K562 (cell line): ENCODE measurements at regions not wholly inside any gene's neighbourhood (a gene's known extent, or its start where the extent isn't known, plus 50 kb on each side); places are given as distances from the start of the nearest gene placed in this dataset.

ENCODE experiments used
- CHD4 ChIP-seq: fragments of 200-600 bp; sonication (generic); IDR thresholded peaks from 3 replicates; pipeline ENCODE4 v1.6.1; 2012; ENCODE audit warnings: low read depth, mild to moderate bottlenecking, mixed read lengths, low read length, inconsistent platforms; ENCODE audit not compliant: insufficient read depth, insufficient replicate concordance, poor library complexity, severe bottlenecking
- EZH2 ChIP-seq: IDR thresholded peaks from 2 replicates; pipeline ENCODE4 v1.6.1; 2012; ENCODE audit warnings: low read depth, mild to moderate bottlenecking, inconsistent platforms, low read length, borderline replicate concordance
- FOXM1 ChIP-seq, 2 experiments: fragments of 450-650 bp in 1 of 2; sonication (generic) in 1 of 2; formaldehyde crosslinking in 1 of 2; IDR thresholded peaks; 2 replicates each; pipeline versions ENCODE4 v1.6.1 to v1.9.0; 2017 to 2022; ENCODE audit warnings: low read depth in 2 of 2, mild to moderate bottlenecking in 2 of 2, missing genetic modification reagents in 1 of 2, moderate library complexity in 1 of 2
- HDAC6 ChIP-seq: IDR thresholded peaks from 2 replicates; pipeline ENCODE4 v1.6.1; 2012; ENCODE audit warnings: low read depth, mild to moderate bottlenecking, control low read depth, inconsistent platforms, low read length, moderate library complexity
- JUN ChIP-seq, 2 experiments: sonication (generic) in 1 of 2; formaldehyde crosslinking in 1 of 2; IDR thresholded peaks; 2 replicates each; pipeline versions ENCODE4 v1.6.1 to v1.8.0; 2012 to 2022; ENCODE audit warnings: borderline replicate concordance in 2 of 2, mild to moderate bottlenecking in 2 of 2, improper control_type of control experiment in 1 of 2, low read depth in 1 of 2, low read length in 1 of 2, missing genetic modification reagents in 1 of 2
- KDM2B ChIP-seq: fragments of 250-450 bp; sonication (Bioruptor Pico); IDR thresholded peaks from 2 replicates; pipeline ENCODE4 v1.8.0; 2021; ENCODE audit warnings: mild to moderate bottlenecking, moderate library complexity
- MAFK ChIP-seq: IDR thresholded peaks from 2 replicates; pipeline ENCODE4 v1.6.1; 2011; ENCODE audit warnings: low read length, improper control_type of control experiment
- MTA1 ChIP-seq: fragments of 450-650 bp; IDR thresholded peaks from 2 replicates; pipeline ENCODE4 v1.6.1; 2017; ENCODE audit warnings: borderline replicate concordance
- ZNF274 ChIP-seq: IDR thresholded peaks from 2 replicates; pipeline ENCODE4 v1.6.1; 2011; ENCODE audit warnings: low read depth, mild to moderate bottlenecking, low read length, moderate library complexity, borderline replicate concordance
- TF ChIP-seq, protein P1 (sequence below), 2 experiments: fragments of 450-650 bp; IDR thresholded peaks; 2 replicates each; pipeline ENCODE4 v1.6.1; 2016; ENCODE audit warnings: mild to moderate bottlenecking in 2 of 2, borderline replicate concordance in 1 of 2, low read depth in 1 of 2, moderate library complexity in 1 of 2
- TF ChIP-seq, protein P2 (sequence below), 3 experiments: IDR thresholded peaks in 2 of 3; conservative IDR thresholded peaks in 1 of 3; 2 replicates each; pipeline ENCODE4 v1.5.1; 2011 to 2012; ENCODE audit warnings: low read length in 3 of 3, mild to moderate bottlenecking in 3 of 3, control low read depth in 2 of 3, improper control_type of control experiment in 1 of 3, inconsistent platforms in 1 of 3, low read depth in 1 of 3, mixed read lengths in 1 of 3, moderate library complexity in 1 of 3; ENCODE audit not compliant: insufficient read depth in 2 of 3
- TF ChIP-seq, protein P3 (sequence below): fragments of 450-650 bp; formaldehyde crosslinking; IDR thresholded peaks from 2 replicates; pipeline ENCODE4 v1.4.0; 2022; ENCODE audit warnings: missing genetic modification characterization
- TF ChIP-seq, protein P4 (sequence below): fragments of 150-350 bp; conservative IDR thresholded peaks from 2 replicates; pipeline ENCODE4 v1.6.1; 2014; ENCODE audit warnings: low read length
- TF ChIP-seq, protein P5 (sequence below): fragments of 450-650 bp; IDR thresholded peaks from 2 replicates; pipeline ENCODE4 v1.6.1; 2016; ENCODE audit warnings: borderline replicate concordance

DNA sequence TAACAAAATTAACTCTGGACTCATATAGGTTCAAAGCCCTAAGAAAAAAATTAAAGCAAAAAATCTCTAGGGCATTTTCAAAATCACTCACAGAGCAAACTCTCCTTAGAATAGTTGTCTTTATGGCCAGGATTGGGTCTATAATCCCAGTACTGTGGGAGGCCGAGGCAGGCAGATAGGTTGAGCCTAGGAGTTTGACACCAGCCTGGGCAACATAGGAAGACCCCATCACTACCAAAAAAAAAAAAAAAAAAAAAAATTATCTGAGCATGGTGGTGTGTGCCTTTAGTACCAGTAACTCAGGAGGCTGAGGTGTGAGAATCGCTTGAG lies 378.1 kb upstream of the TGFBR2 start:
- TF ChIP-seq, protein P1, sequence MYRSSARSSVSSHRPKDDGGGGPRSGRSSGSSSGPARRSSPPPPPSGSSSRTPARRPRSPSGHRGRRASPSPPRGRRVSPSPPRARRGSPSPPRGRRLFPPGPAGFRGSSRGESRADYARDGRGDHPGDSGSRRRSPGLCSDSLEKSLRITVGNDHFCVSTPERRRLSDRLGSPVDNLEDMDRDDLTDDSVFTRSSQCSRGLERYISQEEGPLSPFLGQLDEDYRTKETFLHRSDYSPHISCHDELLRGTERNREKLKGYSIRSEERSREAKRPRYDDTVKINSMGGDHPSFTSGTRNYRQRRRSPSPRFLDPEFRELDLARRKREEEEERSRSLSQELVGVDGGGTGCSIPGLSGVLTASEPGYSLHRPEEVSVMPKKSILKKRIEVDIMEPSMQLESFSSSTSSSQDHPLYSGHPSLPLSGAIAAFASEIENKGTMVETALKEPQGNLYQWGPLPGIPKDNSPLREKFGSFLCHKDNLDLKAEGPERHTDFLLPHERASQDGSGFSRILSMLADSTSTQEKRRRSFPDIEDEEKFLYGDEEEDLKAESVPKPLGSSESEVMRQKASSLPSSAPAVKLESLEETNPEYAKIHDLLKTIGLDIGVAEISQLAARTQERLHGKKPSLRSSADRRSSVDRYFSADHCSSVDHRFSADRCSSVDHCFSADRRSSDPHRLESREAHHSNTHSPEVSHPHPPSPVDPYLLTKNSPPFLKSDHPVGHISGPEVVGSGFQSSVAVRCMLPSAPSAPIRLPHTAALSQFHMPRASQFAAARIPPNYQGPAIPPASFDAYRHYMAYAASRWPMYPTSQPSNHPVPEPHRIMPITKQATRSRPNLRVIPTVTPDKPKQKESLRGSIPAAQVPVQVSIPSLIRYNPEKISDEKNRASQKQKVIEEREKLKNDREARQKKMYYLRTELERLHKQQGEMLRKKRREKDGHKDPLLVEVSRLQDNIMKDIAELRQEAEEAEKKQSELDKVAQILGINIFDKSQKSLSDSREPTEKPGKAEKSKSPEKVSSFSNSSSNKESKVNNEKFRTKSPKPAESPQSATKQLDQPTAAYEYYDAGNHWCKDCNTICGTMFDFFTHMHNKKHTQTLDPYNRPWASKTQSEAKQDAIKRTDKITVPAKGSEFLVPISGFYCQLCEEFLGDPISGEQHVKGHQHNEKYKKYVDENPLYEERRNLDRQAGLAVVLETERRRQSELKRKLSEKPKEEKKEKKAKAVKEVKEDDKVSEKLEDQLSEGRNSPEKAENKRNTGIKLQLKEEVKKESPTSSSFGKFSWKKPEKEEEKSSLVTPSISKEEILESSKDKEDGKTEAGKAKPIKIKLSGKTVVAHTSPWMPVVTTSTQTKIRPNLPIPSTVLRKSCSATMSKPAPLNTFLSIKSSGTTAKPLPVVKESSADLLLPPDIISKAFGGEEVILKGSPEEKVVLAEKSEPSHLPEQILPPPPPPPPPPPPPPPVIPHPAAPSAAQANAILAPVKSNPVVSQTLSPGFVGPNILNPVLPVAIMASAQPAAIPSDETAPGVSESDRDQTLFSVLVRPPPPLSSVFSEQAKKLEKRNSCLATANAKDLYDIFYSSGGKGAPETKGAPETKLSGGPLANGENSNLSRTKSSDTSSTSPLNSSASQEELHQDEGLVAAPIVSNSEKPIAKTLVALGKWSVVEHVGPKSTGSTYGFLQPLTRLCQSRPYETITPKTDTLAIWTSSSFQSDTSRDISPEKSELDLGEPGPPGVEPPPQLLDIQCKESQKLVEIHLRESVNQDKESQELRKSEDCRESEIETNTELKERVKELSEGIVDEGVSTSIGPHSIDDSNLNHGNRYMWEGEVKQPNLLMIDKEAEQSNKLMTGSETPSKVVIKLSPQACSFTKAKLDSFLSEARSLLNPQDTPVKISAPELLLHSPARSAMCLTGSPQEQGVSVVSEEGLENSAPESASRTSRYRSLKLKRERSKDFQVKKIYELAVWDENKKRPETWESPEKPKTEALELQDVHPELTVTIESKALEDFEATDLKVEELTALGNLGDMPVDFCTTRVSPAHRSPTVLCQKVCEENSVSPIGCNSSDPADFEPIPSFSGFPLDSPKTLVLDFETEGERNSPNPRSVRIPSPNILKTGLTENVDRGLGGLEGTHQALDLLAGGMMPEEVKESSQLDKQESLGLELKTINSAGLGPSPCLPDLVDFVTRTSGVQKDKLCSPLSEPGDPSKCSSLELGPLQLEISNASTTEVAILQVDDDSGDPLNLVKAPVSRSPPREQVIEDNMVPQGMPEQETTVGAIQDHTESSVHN (IDR thresholded peaks at IDR 0.05; ENCODE audit: borderline replicate concordance in 1 of 2, low read depth in 1 of 2), result no peak
- TF ChIP-seq MAFK (no peak), ZNF274 (no peak), CHD4 (no peak), HDAC6 (no peak), KDM2B (CRISPR knock-in tag) (no peak), FOXM1 (IDR thresholded peaks at IDR 0.05; ENCODE audit: low read depth) (no peak), FOXM1 (CRISPR knock-in tag; IDR thresholded peaks at IDR 0.05; ENCODE audit: low read depth) (no peak), MTA1 (no peak), JUN (IDR thresholded peaks at IDR 0.05; ENCODE audit: borderline replicate concordance, low read depth, low read length) (no peak), JUN (CRISPR knock-in tag; IDR thresholded peaks at IDR 0.05; ENCODE audit: borderline replicate concordance) (no peak), EZH2 (no peak)
- TF ChIP-seq, protein P2, sequence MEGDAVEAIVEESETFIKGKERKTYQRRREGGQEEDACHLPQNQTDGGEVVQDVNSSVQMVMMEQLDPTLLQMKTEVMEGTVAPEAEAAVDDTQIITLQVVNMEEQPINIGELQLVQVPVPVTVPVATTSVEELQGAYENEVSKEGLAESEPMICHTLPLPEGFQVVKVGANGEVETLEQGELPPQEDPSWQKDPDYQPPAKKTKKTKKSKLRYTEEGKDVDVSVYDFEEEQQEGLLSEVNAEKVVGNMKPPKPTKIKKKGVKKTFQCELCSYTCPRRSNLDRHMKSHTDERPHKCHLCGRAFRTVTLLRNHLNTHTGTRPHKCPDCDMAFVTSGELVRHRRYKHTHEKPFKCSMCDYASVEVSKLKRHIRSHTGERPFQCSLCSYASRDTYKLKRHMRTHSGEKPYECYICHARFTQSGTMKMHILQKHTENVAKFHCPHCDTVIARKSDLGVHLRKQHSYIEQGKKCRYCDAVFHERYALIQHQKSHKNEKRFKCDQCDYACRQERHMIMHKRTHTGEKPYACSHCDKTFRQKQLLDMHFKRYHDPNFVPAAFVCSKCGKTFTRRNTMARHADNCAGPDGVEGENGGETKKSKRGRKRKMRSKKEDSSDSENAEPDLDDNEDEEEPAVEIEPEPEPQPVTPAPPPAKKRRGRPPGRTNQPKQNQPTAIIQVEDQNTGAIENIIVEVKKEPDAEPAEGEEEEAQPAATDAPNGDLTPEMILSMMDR (IDR thresholded peaks at IDR 0.05 in 2 of 3, conservative IDR thresholded peaks at IDR 0.05 in 1 of 3; ENCODE audit: insufficient read depth in 2 of 3, low read depth in 1 of 3, low read length in 3 of 3), result no peak
- TF ChIP-seq, protein P3, sequence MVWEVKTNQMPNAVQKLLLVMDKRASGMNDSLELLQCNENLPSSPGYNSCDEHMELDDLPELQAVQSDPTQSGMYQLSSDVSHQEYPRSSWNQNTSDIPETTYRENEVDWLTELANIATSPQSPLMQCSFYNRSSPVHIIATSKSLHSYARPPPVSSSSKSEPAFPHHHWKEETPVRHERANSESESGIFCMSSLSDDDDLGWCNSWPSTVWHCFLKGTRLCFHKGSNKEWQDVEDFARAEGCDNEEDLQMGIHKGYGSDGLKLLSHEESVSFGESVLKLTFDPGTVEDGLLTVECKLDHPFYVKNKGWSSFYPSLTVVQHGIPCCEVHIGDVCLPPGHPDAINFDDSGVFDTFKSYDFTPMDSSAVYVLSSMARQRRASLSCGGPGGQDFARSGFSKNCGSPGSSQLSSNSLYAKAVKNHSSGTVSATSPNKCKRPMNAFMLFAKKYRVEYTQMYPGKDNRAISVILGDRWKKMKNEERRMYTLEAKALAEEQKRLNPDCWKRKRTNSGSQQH (CRISPR knock-in tag), result no peak
- TF ChIP-seq, protein P4, sequence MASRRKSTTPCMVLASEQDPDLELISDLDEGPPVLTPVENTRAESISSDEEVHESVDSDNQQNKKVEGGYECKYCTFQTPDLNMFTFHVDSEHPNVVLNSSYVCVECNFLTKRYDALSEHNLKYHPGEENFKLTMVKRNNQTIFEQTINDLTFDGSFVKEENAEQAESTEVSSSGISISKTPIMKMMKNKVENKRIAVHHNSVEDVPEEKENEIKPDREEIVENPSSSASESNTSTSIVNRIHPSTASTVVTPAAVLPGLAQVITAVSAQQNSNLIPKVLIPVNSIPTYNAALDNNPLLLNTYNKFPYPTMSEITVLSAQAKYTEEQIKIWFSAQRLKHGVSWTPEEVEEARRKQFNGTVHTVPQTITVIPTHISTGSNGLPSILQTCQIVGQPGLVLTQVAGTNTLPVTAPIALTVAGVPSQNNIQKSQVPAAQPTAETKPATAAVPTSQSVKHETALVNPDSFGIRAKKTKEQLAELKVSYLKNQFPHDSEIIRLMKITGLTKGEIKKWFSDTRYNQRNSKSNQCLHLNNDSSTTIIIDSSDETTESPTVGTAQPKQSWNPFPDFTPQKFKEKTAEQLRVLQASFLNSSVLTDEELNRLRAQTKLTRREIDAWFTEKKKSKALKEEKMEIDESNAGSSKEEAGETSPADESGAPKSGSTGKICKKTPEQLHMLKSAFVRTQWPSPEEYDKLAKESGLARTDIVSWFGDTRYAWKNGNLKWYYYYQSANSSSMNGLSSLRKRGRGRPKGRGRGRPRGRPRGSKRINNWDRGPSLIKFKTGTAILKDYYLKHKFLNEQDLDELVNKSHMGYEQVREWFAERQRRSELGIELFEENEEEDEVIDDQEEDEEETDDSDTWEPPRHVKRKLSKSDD, result no peak
- TF ChIP-seq, protein P5, sequence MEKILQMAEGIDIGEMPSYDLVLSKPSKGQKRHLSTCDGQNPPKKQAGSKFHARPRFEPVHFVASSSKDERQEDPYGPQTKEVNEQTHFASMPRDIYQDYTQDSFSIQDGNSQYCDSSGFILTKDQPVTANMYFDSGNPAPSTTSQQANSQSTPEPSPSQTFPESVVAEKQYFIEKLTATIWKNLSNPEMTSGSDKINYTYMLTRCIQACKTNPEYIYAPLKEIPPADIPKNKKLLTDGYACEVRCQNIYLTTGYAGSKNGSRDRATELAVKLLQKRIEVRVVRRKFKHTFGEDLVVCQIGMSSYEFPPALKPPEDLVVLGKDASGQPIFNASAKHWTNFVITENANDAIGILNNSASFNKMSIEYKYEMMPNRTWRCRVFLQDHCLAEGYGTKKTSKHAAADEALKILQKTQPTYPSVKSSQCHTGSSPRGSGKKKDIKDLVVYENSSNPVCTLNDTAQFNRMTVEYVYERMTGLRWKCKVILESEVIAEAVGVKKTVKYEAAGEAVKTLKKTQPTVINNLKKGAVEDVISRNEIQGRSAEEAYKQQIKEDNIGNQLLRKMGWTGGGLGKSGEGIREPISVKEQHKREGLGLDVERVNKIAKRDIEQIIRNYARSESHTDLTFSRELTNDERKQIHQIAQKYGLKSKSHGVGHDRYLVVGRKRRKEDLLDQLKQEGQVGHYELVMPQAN, result no peak
